Osteocyte (in vitro differentiated cells): ENCODE measurements at regions not wholly inside any gene's neighbourhood (a gene's known extent, or its start where the extent isn't known, plus 50 kb on each side); places are given as distances from the start of the nearest gene placed in this dataset.

ENCODE experiments used
- DNase-seq: peaks from one replicate; pipeline ENCODE4 v3.0.0; 2021; ENCODE audit warnings: mixed read lengths; ENCODE audit not compliant: unreplicated experiment; ENCODE audit errors: extremely low spot score
- H3K27ac Mint-ChIP-seq: one replicate; pipeline ENCODE4 v1.8.0; 2021; ENCODE audit warnings: mild to moderate bottlenecking, mixed read lengths; ENCODE audit not compliant: unreplicated experiment
- H3K27me3 Mint-ChIP-seq: one replicate; pipeline ENCODE4 v1.8.0; 2021; ENCODE audit warnings: mixed read lengths; ENCODE audit not compliant: unreplicated experiment
- H3K36me3 Mint-ChIP-seq: one replicate; pipeline ENCODE4 v1.8.0; 2021; ENCODE audit warnings: mixed read lengths; ENCODE audit not compliant: unreplicated experiment
- H3K4me1 Mint-ChIP-seq: one replicate; pipeline ENCODE4 v1.8.0; 2021; ENCODE audit warnings: mixed read lengths; ENCODE audit not compliant: unreplicated experiment
- H3K4me3 Mint-ChIP-seq: one replicate; pipeline ENCODE4 v1.8.0; 2021; ENCODE audit warnings: mild to moderate bottlenecking, moderate library complexity, mixed read lengths; ENCODE audit not compliant: unreplicated experiment
- H3K9me3 Mint-ChIP-seq: one replicate; pipeline ENCODE4 v1.8.0; 2021; ENCODE audit warnings: mixed read lengths; ENCODE audit not compliant: unreplicated experiment
- TF ChIP-seq, protein P1 (sequence below): fragments of 200-600 bp; sonication (generic); IDR thresholded peaks from 2 replicates; pipeline ENCODE4 v1.5.0; 2021; ENCODE audit warnings: antibody characterized with exemption, mild to moderate bottlenecking, moderate library complexity

GRCh38 chr18:60556326-60556725 is 183.8 kb upstream of the MC4R start:
- TF ChIP-seq, protein P1, sequence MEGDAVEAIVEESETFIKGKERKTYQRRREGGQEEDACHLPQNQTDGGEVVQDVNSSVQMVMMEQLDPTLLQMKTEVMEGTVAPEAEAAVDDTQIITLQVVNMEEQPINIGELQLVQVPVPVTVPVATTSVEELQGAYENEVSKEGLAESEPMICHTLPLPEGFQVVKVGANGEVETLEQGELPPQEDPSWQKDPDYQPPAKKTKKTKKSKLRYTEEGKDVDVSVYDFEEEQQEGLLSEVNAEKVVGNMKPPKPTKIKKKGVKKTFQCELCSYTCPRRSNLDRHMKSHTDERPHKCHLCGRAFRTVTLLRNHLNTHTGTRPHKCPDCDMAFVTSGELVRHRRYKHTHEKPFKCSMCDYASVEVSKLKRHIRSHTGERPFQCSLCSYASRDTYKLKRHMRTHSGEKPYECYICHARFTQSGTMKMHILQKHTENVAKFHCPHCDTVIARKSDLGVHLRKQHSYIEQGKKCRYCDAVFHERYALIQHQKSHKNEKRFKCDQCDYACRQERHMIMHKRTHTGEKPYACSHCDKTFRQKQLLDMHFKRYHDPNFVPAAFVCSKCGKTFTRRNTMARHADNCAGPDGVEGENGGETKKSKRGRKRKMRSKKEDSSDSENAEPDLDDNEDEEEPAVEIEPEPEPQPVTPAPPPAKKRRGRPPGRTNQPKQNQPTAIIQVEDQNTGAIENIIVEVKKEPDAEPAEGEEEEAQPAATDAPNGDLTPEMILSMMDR, result no peak
- H3K36me3 Mint-ChIP-seq, result no peaks in the 10 kb centered on the region
- H3K4me1 Mint-ChIP-seq, result no peaks in the 10 kb centered on the region
- H3K27me3 Mint-ChIP-seq, result peaks cover 42% of the 10 kb centered on the region
- no peak for DNase-seq
- H3K9me3 Mint-ChIP-seq, result no peaks in the 10 kb centered on the region
- H3K27ac Mint-ChIP-seq, result no peak overlapping the region
- no peak overlapping the region for H3K4me3 Mint-ChIP-seq

- no peak overlapping the region for H3K4me3 Mint-ChIP-seq
- no peak overlapping the region for H3K27ac Mint-ChIP-seq
- peaks cover 56% of the 10 kb centered on the region for H3K27me3 Mint-ChIP-seq
- no peaks in the 10 kb centered on the region for H3K4me1 Mint-ChIP-seq
- TF ChIP-seq, protein P1, result no peak
- H3K36me3 Mint-ChIP-seq, result no peaks in the 10 kb centered on the region
- no peaks in the 10 kb centered on the region for H3K9me3 Mint-ChIP-seq
- DNase-seq, result no peak
Observed at GRCh38 chr18:60560071-60560470, 187.5 kb upstream of the MC4R start.

GRCh38 chr18:60563082-60563481 is 190.5 kb upstream of the MC4R start:
- no peaks in the 10 kb centered on the region for H3K9me3 Mint-ChIP-seq
- TF ChIP-seq, protein P1, result no peak

DNA sequence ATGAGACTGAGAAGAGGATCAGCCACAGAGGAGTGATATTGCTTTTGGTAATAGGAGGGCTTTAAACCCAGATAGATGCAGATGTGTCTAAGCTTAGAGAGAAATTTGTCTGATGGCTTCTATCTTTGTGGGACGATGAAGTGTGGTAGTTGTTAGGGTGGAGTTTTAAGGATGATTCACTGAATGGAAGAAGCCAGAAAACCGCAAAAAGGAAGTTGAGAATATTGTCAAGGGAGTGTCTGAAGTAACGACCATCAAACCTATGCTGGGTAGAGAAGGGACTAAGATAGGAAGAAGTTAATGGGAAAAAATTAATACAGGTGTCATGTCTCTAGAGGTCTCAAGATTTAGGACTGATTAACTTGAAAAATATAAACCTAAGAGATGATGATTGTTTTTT is 195.6 kb upstream of the MC4R start:
- TF ChIP-seq, protein P1, result no peak
- Mint-ChIP-seq H3K4me1 (no peaks in the 10 kb centered on the region), H3K9me3 (no peaks in the 10 kb centered on the region), H3K4me3 (no peak overlapping the region), H3K36me3 (no peaks in the 10 kb centered on the region), H3K27me3 (peaks cover 29% of the 10 kb centered on the region), H3K27ac (no peak overlapping the region)
- DNase-seq, result no peak

More at GRCh38 chr18:60563082-60563481, 190.5 kb upstream of the MC4R start:
- H3K4me1 Mint-ChIP-seq, result no peaks in the 10 kb centered on the region
- no peak for DNase-seq
- no peak overlapping the region for H3K27ac Mint-ChIP-seq
- no peak overlapping the region for H3K4me3 Mint-ChIP-seq
- H3K36me3 Mint-ChIP-seq, result no peaks in the 10 kb centered on the region
- peaks cover 44% of the 10 kb centered on the region for H3K27me3 Mint-ChIP-seq

DNA sequence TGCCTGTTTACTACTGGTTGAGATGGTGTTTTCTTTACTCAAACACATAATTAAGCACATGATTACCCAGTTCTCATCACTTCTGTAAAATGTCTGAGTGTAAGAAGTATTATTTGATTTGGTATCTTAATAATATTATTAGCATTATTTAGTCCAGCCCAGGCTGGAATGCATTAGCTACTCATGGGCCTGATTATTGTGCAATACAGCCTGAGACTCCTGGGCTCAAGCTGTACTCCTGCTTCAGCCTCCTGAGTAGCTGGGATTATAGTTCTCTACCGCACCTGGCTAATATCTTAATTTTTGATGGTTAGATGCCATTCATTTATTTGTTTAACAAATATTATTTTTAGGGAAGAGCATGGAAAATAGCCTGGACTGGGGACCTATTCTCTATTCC is 197.6 kb upstream of the MC4R start:
- H3K36me3 Mint-ChIP-seq, result no peaks in the 10 kb centered on the region
- no peak for DNase-seq
- H3K9me3 Mint-ChIP-seq, result no peaks in the 10 kb centered on the region
- H3K4me1 Mint-ChIP-seq, result no peaks in the 10 kb centered on the region
- peaks cover 31% of the 10 kb centered on the region for H3K27me3 Mint-ChIP-seq
- H3K27ac Mint-ChIP-seq, result no peak overlapping the region
- TF ChIP-seq, protein P1, result no peak
- no peak overlapping the region for H3K4me3 Mint-ChIP-seq
